Hepatocyte (in vitro differentiated cells): ENCODE measurements at regions not wholly inside any gene's neighbourhood (a gene's known extent, or its start where the extent isn't known, plus 50 kb on each side); places are given as distances from the start of the nearest gene placed in this dataset.

Experiments
- CTCF ChIP-seq: fragments of 200-600 bp; sonication (generic); IDR thresholded peaks from 2 replicates; pipeline ENCODE4 v1.5.1; 2016; ENCODE audit warnings: antibody characterized with exemption, mild to moderate bottlenecking; ENCODE audit not compliant: poor library complexity
- EZH2 ChIP-seq: fragments of 200-600 bp; sonication (generic); IDR thresholded peaks from 2 replicates; pipeline ENCODE4 v1.6.1; 2016; ENCODE audit warnings: antibody characterized with exemption, mild to moderate bottlenecking, borderline replicate concordance

- TF ChIP-seq EZH2: no peak
- TF ChIP-seq CTCF: no peak
These were observed 225.7 kb downstream of the TMEM167A start for GRCh38 chr5:82851471-82851870.
